CD4-positive, alpha-beta memory T cell (primary cell): ENCODE measurements at regions not wholly inside any gene's neighbourhood (a gene's known extent, or its start where the extent isn't known, plus 50 kb on each side); places are given as distances from the start of the nearest gene placed in this dataset.
"Not testable (repeated sequence)": the region's sequence is repeated elsewhere in the genome, so short reads cannot be mapped to it uniquely, and the experiment has no call there.

Source experiments
- CTCF ChIA-PET: fragments of 350-600 bp; sonication (Branson Sonifier 250); formaldehyde crosslinking; loops from one replicate; lab custom pipeline; 2021; ENCODE audit warnings: inconsistent platforms; ENCODE audit not compliant: partially characterized antibody; lab: Charles Lee
- POLR2A ChIA-PET: fragments of 350-600 bp; sonication (Branson Sonifier 250); formaldehyde crosslinking; loops from one replicate; lab custom pipeline; 2021; ENCODE audit not compliant: partially characterized antibody; lab: Charles Lee
- DNase-seq, 5 donors: peaks; one replicate each; pipeline versions ENCODE4 v3.0.0 to v3.0.0-alpha.2; 2020 to 2022; ENCODE audit warnings: mixed read lengths in 1 of 5
- H3K27ac ChIP-seq: one replicate; pipeline ENCODE4 v1.7.0; 2013; ENCODE audit warnings: low read depth, low read length
- H3K27me3 ChIP-seq: 2 replicates; pipeline ENCODE4 v1.7.0; 2013; ENCODE audit warnings: mild to moderate bottlenecking, low read length, moderate library complexity; ENCODE audit not compliant: insufficient read depth
- H3K36me3 ChIP-seq: 2 replicates; pipeline ENCODE4 v1.7.0; 2013; ENCODE audit warnings: mild to moderate bottlenecking, low read length, moderate library complexity; ENCODE audit not compliant: insufficient read depth
- H3K4me1 ChIP-seq: 2 replicates; pipeline ENCODE4 v1.7.0; 2013; ENCODE audit warnings: mild to moderate bottlenecking, low read length, moderate library complexity; ENCODE audit not compliant: insufficient read depth
- H3K4me3 ChIP-seq, 2 donors: one replicate each; pipeline ENCODE4 v1.7.0; 2013; ENCODE audit warnings: low read length in 2 of 2, mild to moderate bottlenecking in 1 of 2
- H3K9me3 ChIP-seq, 2 donors: one replicate each; pipeline ENCODE4 v1.7.0; 2013; ENCODE audit warnings: low read length in 2 of 2, control low read depth in 1 of 2; ENCODE audit not compliant: control insufficient read depth in 1 of 2
- H3K27ac Mint-ChIP-seq, 7 donors: one replicate each; pipeline ENCODE4 v1.8.0; 2020 to 2021; ENCODE audit warnings: mixed read lengths in 7 of 7, mild to moderate bottlenecking in 6 of 7, inconsistent platforms in 3 of 7, moderate library complexity in 3 of 7
- H3K27me3 Mint-ChIP-seq, 2 donors: one replicate each; pipeline ENCODE4 v1.8.0; 2020 to 2021; ENCODE audit warnings: mixed read lengths in 2 of 2
- H3K36me3 Mint-ChIP-seq, 2 donors: one replicate each; pipeline ENCODE4 v1.8.0; 2020 to 2021; ENCODE audit warnings: mixed read lengths in 2 of 2, inconsistent platforms in 1 of 2, mild to moderate bottlenecking in 1 of 2
- H3K4me1 Mint-ChIP-seq, 4 donors: one replicate each; pipeline ENCODE4 v1.8.0; 2020 to 2021; ENCODE audit warnings: mixed read lengths in 4 of 4, mild to moderate bottlenecking in 1 of 4
- H3K4me3 Mint-ChIP-seq, 8 donors: one replicate each; pipeline ENCODE4 v1.8.0; 2020 to 2021; ENCODE audit warnings: mixed read lengths in 8 of 8, mild to moderate bottlenecking in 7 of 8, moderate library complexity in 6 of 8, inconsistent platforms in 3 of 8
- H3K9me3 Mint-ChIP-seq, 8 donors: one replicate each; pipeline ENCODE4 v1.8.0; 2020 to 2021; ENCODE audit warnings: mixed read lengths in 8 of 8, mild to moderate bottlenecking in 5 of 8, inconsistent platforms in 3 of 8, moderate library complexity in 1 of 8
- intact Hi-C: fragments of 100-400 bp; cut with micrococcal nuclease; formaldehyde crosslinking; loops from one replicate; pipeline ENCODE4 v1.15.1; 2023

GRCh38 chr5:62248192-62248591, 57.8 kb upstream of the KIF2A start:
- H3K4me1 ChIP-seq, H3K27me3 Mint-ChIP-seq, H3K9me3 Mint-ChIP-seq, H3K36me3 Mint-ChIP-seq, H3K27me3 ChIP-seq, H3K4me3 ChIP-seq, H3K9me3 ChIP-seq, H3K36me3 ChIP-seq, H3K27ac ChIP-seq, H3K27ac Mint-ChIP-seq, DNase-seq, H3K4me3 Mint-ChIP-seq, POLR2A ChIA-PET, intact Hi-C loops, H3K4me1 Mint-ChIP-seq: not testable (repeated sequence)
- CTCF ChIA-PET, result interaction anchor here (1.1 kb wide), 1 partner anchor 25 kb away, joined by 3 read pairs; no protein-coding TSS in a partner anchor

- H3K4me3 ChIP-seq, H3K9me3 Mint-ChIP-seq, H3K27me3 ChIP-seq, H3K36me3 Mint-ChIP-seq, CTCF ChIA-PET, intact Hi-C loops, H3K27ac ChIP-seq, DNase-seq, H3K27me3 Mint-ChIP-seq, H3K4me1 ChIP-seq, H3K27ac Mint-ChIP-seq, POLR2A ChIA-PET, H3K4me3 Mint-ChIP-seq, H3K36me3 ChIP-seq, H3K9me3 ChIP-seq: not testable (repeated sequence)
- H3K4me1 Mint-ChIP-seq, result peaks cover 0 to 13% (median 10%) of the 10 kb centered on the region in 4 donors
These were observed 55.9 kb upstream of the KIF2A start for GRCh38 chr5:62250085-62250484.

- H3K27ac Mint-ChIP-seq, POLR2A ChIA-PET, H3K9me3 ChIP-seq, H3K27me3 Mint-ChIP-seq, DNase-seq, H3K9me3 Mint-ChIP-seq, H3K27me3 ChIP-seq, H3K4me3 Mint-ChIP-seq, H3K4me3 ChIP-seq, H3K36me3 ChIP-seq, intact Hi-C loops, CTCF ChIA-PET, H3K27ac ChIP-seq, H3K36me3 Mint-ChIP-seq: not testable (repeated sequence)
- peaks cover 11% of the 10 kb centered on the region for H3K4me1 ChIP-seq
- H3K4me1 Mint-ChIP-seq, result peaks cover 4 to 21% (median 15%) of the 10 kb centered on the region in 4 donors
These were observed 55.1 kb upstream of the KIF2A start for GRCh38 chr5:62250919-62251318.

- H3K36me3 Mint-ChIP-seq, POLR2A ChIA-PET, H3K9me3 ChIP-seq, H3K27me3 Mint-ChIP-seq, DNase-seq, H3K27ac ChIP-seq, intact Hi-C loops, H3K9me3 Mint-ChIP-seq, H3K27me3 ChIP-seq, CTCF ChIA-PET, H3K36me3 ChIP-seq, H3K4me3 Mint-ChIP-seq, H3K4me3 ChIP-seq: not testable (repeated sequence)
- peaks cover 14 to 33% (median 27%) of the 10 kb centered on the region in 4 donors for H3K4me1 Mint-ChIP-seq
- H3K4me1 ChIP-seq, result peaks cover 23% of the 10 kb centered on the region
- H3K27ac Mint-ChIP-seq, result peak overlapping the region in 1 of 7 donors; percentile 22
These were observed 53.5 kb upstream of the KIF2A start for GRCh38 chr5:62252519-62252918.

GRCh38 chr5:62255551-62255950, 50.5 kb upstream of the KIF2A start:
- H3K27me3 Mint-ChIP-seq, H3K27ac ChIP-seq, H3K27me3 ChIP-seq, H3K36me3 Mint-ChIP-seq, DNase-seq, H3K36me3 ChIP-seq, H3K9me3 ChIP-seq, H3K4me3 ChIP-seq, H3K9me3 Mint-ChIP-seq: not testable (repeated sequence)
- ChIA-PET CTCF (interaction anchor here (0.6 to 1.7 kb wide), 7 partner anchors 12 to 89 kb away, joined by 3 to 5 read pairs (median 3); partner anchors contain the start of gene KIF2A), POLR2A (interaction anchor here (1.3 to 2.6 kb wide), 2 partner anchors 17 to 50 kb away, joined by 3 to 17 read pairs; partner anchors contain the start of gene KIF2A)
- peak overlapping the region; percentile 74 to 97 (median 88) for H3K27ac Mint-ChIP-seq
- peak overlapping the region in 1 of 8 donors; percentile 44 for H3K4me3 Mint-ChIP-seq
- H3K4me1 Mint-ChIP-seq, result peaks cover 31 to 55% (median 47%) of the 10 kb centered on the region in 4 donors
- intact Hi-C loops, result loop anchor here (5.0 kb wide), 1 partner anchor 52 kb away; the partner anchor contains the start of gene KIF2A
- H3K4me1 ChIP-seq, result peaks cover 30% of the 10 kb centered on the region

- Mint-ChIP-seq H3K4me3 (peak overlapping the region; percentile 66 to 89 (median 84)), H3K9me3 (peaks cover 0 to 4% (median 0%) of the 10 kb centered on the region in 8 donors), H3K27ac (peak overlapping the region; percentile 74 to 99 (median 89)), H3K4me1 (peaks cover 37 to 64% (median 54%) of the 10 kb centered on the region in 4 donors), H3K27me3 (no peaks in the 10 kb centered on the region), H3K36me3 (peaks cover 0 to 6% of the 10 kb centered on the region in 2 donors)
- POLR2A ChIA-PET, result interaction anchor here (0.7 to 2.6 kb wide), 5 partner anchors 14 to 101 kb away, joined by 3 to 17 read pairs (median 3); partner anchors contain the start of gene KIF2A
- Histone ChIP-seq H3K27me3 (no peaks in the 10 kb centered on the region), H3K9me3 (no peaks in the 10 kb centered on the region), H3K4me3 (no peak overlapping the region), H3K4me1 (peaks cover 38% of the 10 kb centered on the region), H3K27ac (peak overlapping the region; percentile 57), H3K36me3 (no peaks in the 10 kb centered on the region)
- CTCF ChIA-PET, result interaction anchor here (0.6 to 1.7 kb wide), 8 partner anchors 12 to 88 kb away, joined by 3 to 5 read pairs (median 4); partner anchors contain the start of gene KIF2A
- intact Hi-C loops, result loop anchor here (2.0 to 5.0 kb wide), 2 partner anchors 32 to 51 kb away; partner anchors contain the start of gene KIF2A
- peak in 4 of 5 donors; percentile 25 to 51 (median 46) for DNase-seq
These were observed 49.6 kb upstream of the KIF2A start for GRCh38 chr5:62256161-62257019.
